ENCODE measurements at regions not wholly inside any gene's neighbourhood (a gene's known extent, or its start where the extent isn't known, plus 50 kb on each side); places are given as distances from the start of the nearest gene placed in this dataset.

DNA sequence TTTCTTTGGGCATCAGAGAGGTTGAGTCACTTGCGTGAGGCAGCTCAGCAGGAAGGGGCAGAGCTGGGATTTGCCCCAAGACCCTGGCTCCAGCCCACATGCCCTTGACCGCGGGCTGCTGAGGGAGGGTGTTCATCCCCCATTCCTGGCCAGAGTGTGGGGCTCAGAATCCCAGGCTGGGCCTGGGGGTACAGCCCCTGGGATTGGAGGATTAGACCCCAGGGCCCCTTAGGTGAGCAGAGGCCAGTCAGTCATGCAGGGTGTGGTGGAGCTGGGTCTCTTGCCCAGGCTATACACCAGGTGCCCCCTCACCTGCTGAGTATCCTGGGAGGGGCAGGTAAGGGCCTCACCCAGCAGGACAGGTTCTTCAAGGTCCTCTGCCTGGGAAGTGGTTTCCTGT is 68.4 kb upstream of the ZNF716 start:
- H3K4me1 Mint-ChIP-seq (ENCODE audit: low read depth) = no peaks in the 10 kb centered on the region

GRCh38 chr7:57384380-57384779 is 65.6 kb upstream of the ZNF716 start:
- no peak for ATAC-seq
- intact Hi-C loops (cut with micrococcal nuclease) = no loop called here
- Mint-ChIP-seq H3K9me3 (peaks cover 35% of the 10 kb centered on the region), H3K4me3 (no peak overlapping the region), H3K36me3 (ENCODE audit: low read depth) (no peaks in the 10 kb centered on the region), H3K4me1 (ENCODE audit: low read depth) (no peaks in the 10 kb centered on the region), H3K27me3 (no peaks in the 10 kb centered on the region), H3K27ac (no peak overlapping the region)
- CTCF ChIA-PET = no interaction called here
- no peak for DNase-seq
- no peak for TF ChIP-seq CTCF (IDR thresholded peaks at IDR 0.05)
- POLR2A ChIA-PET = no interaction called here

More for the DNA sequence above, 68.4 kb upstream of the ZNF716 start:
- no peak overlapping the region for H3K27ac Mint-ChIP-seq
- ChIA-PET POLR2A (no interaction called here), CTCF (no interaction called here)
- H3K4me3 Mint-ChIP-seq = no peak overlapping the region
- DNase-seq (no peak), ATAC-seq (no peak)
- H3K9me3 Mint-ChIP-seq = peaks cover 26% of the 10 kb centered on the region
- H3K36me3 Mint-ChIP-seq (ENCODE audit: low read depth) = no peaks in the 10 kb centered on the region
- intact Hi-C loops (cut with micrococcal nuclease) = no loop called here
- no peaks in the 10 kb centered on the region for H3K27me3 Mint-ChIP-seq
- no peak for TF ChIP-seq CTCF (IDR thresholded peaks at IDR 0.05)

GRCh38 chr7:57385668-57386067 is 64.3 kb upstream of the ZNF716 start:
- Mint-ChIP-seq H3K27ac (no peak overlapping the region), H3K4me1 (ENCODE audit: low read depth) (no peaks in the 10 kb centered on the region), H3K36me3 (ENCODE audit: low read depth) (peaks cover 3% of the 10 kb centered on the region), H3K9me3 (peaks cover 37% of the 10 kb centered on the region), H3K27me3 (no peaks in the 10 kb centered on the region), H3K4me3 (no peak overlapping the region)
- intact Hi-C loops (cut with micrococcal nuclease) = no loop called here
- no peak for DNase-seq
- no peak for ATAC-seq
- ChIA-PET CTCF (no interaction called here), POLR2A (no interaction called here)
- TF ChIP-seq CTCF (IDR thresholded peaks at IDR 0.05) = no peak

DNA sequence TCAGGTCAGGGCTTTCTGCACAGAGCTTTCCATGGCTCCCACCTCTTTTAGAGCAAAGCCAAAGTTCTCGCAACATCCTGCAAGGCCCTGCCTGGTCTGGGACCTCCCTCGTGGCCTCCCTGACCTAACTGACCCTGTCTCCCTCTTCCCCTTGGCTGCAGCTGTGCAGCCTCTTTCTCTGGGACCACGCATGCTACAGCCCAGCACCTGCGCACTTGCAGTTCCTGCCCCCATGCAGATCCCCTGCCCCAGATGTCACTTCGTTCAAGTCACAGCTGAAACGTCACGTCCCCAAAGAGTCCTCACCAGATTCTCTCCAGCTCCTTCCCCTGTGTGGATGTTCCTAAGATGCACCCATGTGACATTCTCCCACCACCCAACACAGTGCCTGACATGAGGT is 61.2 kb upstream of the ZNF716 start:
- H3K36me3 Mint-ChIP-seq (ENCODE audit: low read depth) = peaks cover 3% of the 10 kb centered on the region
- no peak overlapping the region for H3K27ac Mint-ChIP-seq
- TF ChIP-seq CTCF (IDR thresholded peaks at IDR 0.05) = no peak
- H3K27me3 Mint-ChIP-seq = no peaks in the 10 kb centered on the region
- CTCF ChIA-PET = no interaction called here
- intact Hi-C loops (cut with micrococcal nuclease) = no loop called here
- peaks cover 31% of the 10 kb centered on the region for H3K9me3 Mint-ChIP-seq
- no peaks in the 10 kb centered on the region for H3K4me1 Mint-ChIP-seq (ENCODE audit: low read depth)
- ATAC-seq (no peak), DNase-seq (no peak)
- no peak overlapping the region for H3K4me3 Mint-ChIP-seq
- POLR2A ChIA-PET = no interaction called here

DNA sequence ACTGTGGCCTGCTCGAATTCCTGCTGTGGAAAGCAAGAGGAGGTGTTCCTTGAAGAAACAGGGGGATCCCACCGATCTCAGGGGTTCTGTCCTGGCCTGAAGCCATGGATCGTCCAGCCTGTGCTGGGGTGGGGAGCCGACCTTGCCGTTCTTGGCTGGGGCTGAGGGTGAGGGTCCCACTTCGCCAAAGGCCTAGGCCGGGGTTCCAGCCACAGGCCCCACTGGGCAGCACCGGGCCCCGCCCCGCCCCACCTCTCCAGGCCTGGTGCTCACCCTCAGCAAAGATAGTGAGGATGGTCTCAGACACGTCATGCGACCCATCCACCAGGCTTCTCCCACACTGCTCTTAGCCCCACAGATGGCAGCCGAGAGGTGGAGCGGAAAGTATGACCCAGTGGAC is 51.4 kb upstream of the ZNF716 start:
- intact Hi-C loops (cut with micrococcal nuclease) = no loop called here
- no peaks in the 10 kb centered on the region for H3K4me1 Mint-ChIP-seq (ENCODE audit: low read depth)
- H3K27me3 Mint-ChIP-seq = no peaks in the 10 kb centered on the region
- POLR2A ChIA-PET = no interaction called here
- peaks cover 16% of the 10 kb centered on the region for H3K9me3 Mint-ChIP-seq
- H3K27ac Mint-ChIP-seq = no peak overlapping the region
- TF ChIP-seq CTCF (IDR thresholded peaks at IDR 0.05) = no peak
- no peaks in the 10 kb centered on the region for H3K36me3 Mint-ChIP-seq (ENCODE audit: low read depth)
- CTCF ChIA-PET = no interaction called here
- no peak for DNase-seq
- no peak overlapping the region for H3K4me3 Mint-ChIP-seq
- ATAC-seq = no peak
